Astrocyte (in vitro differentiated cells and primary cell): ENCODE measurements at regions not wholly inside any gene's neighbourhood (a gene's known extent, or its start where the extent isn't known, plus 50 kb on each side); places are given as distances from the start of the nearest gene placed in this dataset.

Experiments used
- CTCF ChIP-seq: IDR thresholded peaks from 2 replicates; pipeline ENCODE4 v1.5.1; 2011; ENCODE audit warnings: low read depth, mild to moderate bottlenecking, inconsistent platforms, low read length, moderate library complexity; ENCODE audit not compliant: insufficient read depth
- EZH2 ChIP-seq: IDR thresholded peaks from 2 replicates; pipeline ENCODE4 v1.6.1; 2012; ENCODE audit warnings: mild to moderate bottlenecking, low read length, inconsistent platforms; ENCODE audit not compliant: insufficient read depth

GRCh38 chr3:67831262-67831661 lies 176.8 kb upstream of the SUCLG2 start:
- TF ChIP-seq CTCF = no peak
- no peak for TF ChIP-seq EZH2
